HG03520 (cell line): ENCODE measurements at regions not wholly inside any gene's neighbourhood (a gene's known extent, or its start where the extent isn't known, plus 50 kb on each side); places are given as distances from the start of the nearest gene placed in this dataset.

Experiments
- ATAC-seq: cut with Tn5 transposase; IDR thresholded peaks from one replicate; pipeline ENCODE4 v1.9.1; 2021; ENCODE audit warnings: mild to moderate bottlenecking, moderate library complexity; ENCODE audit not compliant: unreplicated experiment

- ATAC-seq: no peak
These were observed 65.2 kb upstream of the MYCN start for GRCh38 chr2:15874854-15875804.

GRCh38 chr2:15875969-15876705 is 64.2 kb upstream of the MYCN start:
- ATAC-seq: no peak

DNA sequence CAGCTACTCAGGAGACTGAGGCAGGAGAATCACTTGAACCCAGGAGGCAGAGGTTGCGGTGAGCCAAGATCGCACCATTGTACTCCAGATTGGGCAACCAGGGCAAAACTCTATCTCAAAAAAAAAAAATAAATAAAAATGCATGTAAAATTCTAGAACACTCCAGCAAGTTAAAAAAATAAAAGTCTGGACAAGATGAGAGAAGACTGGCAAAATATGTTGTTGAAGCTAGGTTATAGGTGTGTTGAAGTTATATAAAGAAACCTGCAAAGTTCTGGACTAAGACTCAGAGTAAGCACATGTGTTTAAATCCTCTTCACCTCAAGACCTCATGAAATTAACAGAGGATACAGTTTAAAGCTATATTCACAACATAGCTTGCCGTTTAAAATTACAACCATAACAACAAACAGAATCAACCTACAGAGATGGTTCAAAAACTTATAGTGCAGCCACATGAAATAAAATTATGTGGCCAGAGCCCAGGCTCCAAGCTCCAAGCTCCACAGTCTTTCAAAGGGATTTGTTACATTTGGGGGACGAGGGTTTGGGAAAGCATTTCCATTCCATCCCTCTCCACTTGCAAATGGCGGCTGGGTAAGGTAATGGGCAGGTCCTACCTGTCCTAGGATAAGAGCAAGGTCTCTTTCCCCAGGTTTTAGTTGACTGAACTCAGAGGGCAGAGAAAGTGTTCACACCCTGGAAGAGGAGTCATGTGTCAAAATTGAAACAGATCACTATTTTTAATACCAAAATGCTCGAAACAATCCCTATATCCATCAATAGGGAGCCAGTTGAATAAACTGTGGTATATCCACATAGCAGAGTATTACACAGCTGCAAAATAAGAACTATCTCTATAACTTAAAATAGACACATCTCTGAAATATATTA is 59.9 kb upstream of the MYCN start:
- ATAC-seq: no peak

DNA sequence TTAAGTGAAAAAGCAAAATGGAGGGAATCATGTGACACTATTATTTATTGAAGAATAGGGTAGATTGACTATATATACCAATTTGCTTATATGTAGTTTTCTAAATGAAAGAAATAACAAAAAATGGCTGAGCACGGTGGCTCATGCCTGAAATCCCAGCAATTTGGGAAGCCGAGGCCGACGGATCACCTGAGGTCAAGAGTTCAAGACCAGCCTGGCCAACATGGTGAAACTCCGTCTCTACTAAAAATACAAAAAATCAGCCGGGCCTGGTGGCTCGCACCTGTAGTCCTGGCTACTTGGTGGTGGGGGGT is 59.3 kb upstream of the MYCN start:
- ATAC-seq: no peak

- ATAC-seq: no peak
These were observed 58.7 kb upstream of the MYCN start for GRCh38 chr2:15881676-15882075.

DNA sequence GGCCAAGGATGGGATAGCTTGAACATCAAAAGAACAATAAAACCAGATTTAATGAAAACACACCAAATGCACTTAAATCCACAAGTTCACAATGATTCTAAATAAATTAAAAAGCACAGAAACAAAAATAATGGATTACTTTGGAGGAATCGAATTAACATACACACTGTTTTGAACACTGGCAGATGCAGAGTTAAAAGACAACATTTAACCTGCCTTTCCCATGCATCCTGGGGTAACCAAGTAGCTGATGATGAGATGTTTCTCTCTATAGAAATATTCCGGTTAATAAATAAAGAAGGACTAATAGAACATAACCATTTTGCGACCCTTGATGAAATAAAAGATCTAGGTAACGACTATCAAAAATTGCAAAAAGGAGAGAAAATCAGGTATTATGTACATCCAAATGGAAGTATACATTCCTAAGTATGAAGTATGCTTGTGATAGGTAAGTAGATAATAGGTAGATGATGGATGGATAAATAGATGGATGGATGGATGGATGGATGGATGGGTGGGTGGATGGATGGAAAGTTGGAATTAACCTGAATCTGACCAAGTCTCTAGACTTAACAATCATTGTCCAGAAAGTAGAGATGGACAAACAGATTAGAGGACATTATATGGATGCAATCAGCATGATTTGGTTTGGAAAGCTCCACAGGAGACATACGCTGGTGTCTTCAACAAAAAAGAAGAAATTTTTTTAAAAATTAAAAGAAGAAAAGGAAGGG is 57.4 kb upstream of the MYCN start:
- no peak for ATAC-seq

DNA sequence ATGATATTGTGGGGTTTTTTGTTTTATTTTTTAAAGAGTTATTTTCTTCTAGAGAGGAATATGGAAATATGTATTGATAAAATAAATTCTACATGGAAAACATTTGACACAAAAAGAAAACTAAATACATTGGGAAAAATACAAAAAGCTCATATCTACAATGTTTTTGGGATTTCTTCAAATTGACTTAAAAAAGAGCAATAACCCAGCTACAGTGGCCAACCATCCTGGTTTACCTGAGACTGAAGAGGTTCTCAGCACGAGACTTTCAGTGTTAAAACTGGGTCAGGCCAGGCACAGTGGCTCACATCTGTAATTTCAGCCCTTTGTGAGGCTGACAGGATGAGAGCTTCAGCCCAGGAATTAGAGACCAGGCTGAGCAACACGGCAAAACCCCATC is 56.7 kb upstream of the MYCN start:
- ATAC-seq: no peak

GRCh38 chr2:15884790-15885189 is 55.6 kb upstream of the MYCN start:
- no peak for ATAC-seq

- ATAC-seq: no peak
These were observed 54.1 kb upstream of the MYCN start for GRCh38 chr2:15886231-15886630.

DNA sequence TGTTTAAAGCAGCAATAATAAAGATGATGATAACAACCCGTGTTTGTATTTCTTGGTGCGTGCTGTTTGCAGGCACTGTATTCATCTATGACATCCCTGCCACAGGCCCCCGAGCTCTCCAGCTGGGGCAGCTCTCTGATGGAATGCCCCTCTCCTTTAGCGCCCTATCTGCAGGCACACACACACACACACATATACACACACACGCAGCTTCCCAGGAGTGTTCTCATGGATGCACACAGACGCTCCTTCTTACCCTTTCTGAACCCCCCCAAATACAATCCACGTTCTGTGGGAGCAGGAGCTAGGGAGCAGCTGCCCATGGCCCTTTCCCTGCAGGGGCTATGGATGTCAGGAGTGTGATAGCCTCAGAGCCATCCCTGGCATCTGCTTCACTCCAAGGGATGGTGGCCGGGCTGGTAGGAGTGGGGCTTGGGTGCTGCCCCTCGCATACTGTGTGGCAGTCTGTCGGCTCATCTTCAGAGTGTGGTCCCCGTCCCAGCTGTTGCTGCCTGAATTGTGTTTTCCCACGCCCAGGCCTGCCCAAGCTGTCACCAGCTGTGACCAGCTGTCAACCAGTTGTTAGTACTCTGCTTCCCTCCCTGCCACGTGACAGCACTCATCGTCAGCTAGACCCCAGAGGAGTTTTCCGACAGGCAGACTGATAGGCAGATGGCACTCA is 50.8 kb upstream of the MYCN start:
- no peak for ATAC-seq

- ATAC-seq: no peak
These were observed 50.1 kb upstream of the MYCN start for GRCh38 chr2:15890124-15890754.
